H4 (cell line): ENCODE measurements at regions not wholly inside any gene's neighbourhood (a gene's known extent, or its start where the extent isn't known, plus 50 kb on each side); places are given as distances from the start of the nearest gene placed in this dataset.
A peak's percentile ranks its signal among the peaks of the same experiment; 100 is the strongest.

Source experiments
- DNase-seq: peaks from one replicate; pipeline ENCODE4 v3.0.0-alpha.2; 2015; ENCODE audit warnings: low spot score

- DNase-seq, result no peak
Observed at GRCh38 chr7:36802459-36803135, 78.3 kb upstream of the AOAH start.

- no peak for DNase-seq
Observed at GRCh38 chr7:36796850-36797536, 72.7 kb upstream of the AOAH start.

- DNase-seq, result no peak
Observed at GRCh38 chr7:36795451-36796021, 71.2 kb upstream of the AOAH start.

- no peak for DNase-seq
Observed at GRCh38 chr7:36794689-36795088, 70.4 kb upstream of the AOAH start.

GRCh38 chr7:36792421-36792820 is 68.1 kb upstream of the AOAH start:
- DNase-seq, result no peak

- no peak for DNase-seq
Observed at GRCh38 chr7:36790311-36790787, 66.1 kb upstream of the AOAH start.

GRCh38 chr7:36788825-36789470 is 64.7 kb upstream of the AOAH start:
- DNase-seq, result no peak

GRCh38 chr7:36787933-36788378 is 63.7 kb upstream of the AOAH start:
- DNase-seq, result no peak

GRCh38 chr7:36784991-36785940 is 61.0 kb upstream of the AOAH start:
- no peak for DNase-seq

- DNase-seq, result no peak
Observed at GRCh38 chr7:36781011-36781738, 56.9 kb upstream of the AOAH start.

GRCh38 chr7:36777855-36778254 is 53.6 kb upstream of the AOAH start:
- DNase-seq, result no peak

- no peak for DNase-seq
Observed at GRCh38 chr7:36777062-36777461, 52.8 kb upstream of the AOAH start.

GRCh38 chr7:36775676-36776075 is 51.4 kb upstream of the AOAH start:
- DNase-seq, result no peak

GRCh38 chr7:36775061-36775620 is 50.8 kb upstream of the AOAH start:
- peak; percentile 76 for DNase-seq
